IPS-NIHi7 (cell line): ENCODE measurements at regions not wholly inside any gene's neighbourhood (a gene's known extent, or its start where the extent isn't known, plus 50 kb on each side); places are given as distances from the start of the nearest gene placed in this dataset.
"Not testable (repeated sequence)": the region's sequence is repeated elsewhere in the genome, so short reads cannot be mapped to it uniquely, and the experiment has no call there.

Source experiments
- DNase-seq: peaks from one replicate; pipeline ENCODE4 v3.0.0; 2012; ENCODE audit warnings: mixed read lengths; ENCODE audit errors: extremely low spot score

GRCh38 chr4:66182636-66183035 is 512.3 kb upstream of the EPHA5 start:
- no peak for DNase-seq

GRCh38 chr4:66178906-66179305 is 508.6 kb upstream of the EPHA5 start:
- DNase-seq, result peak; percentile 12

GRCh38 chr4:66169341-66169740 is 499.1 kb upstream of the EPHA5 start:
- peak; percentile 34 for DNase-seq

GRCh38 chr4:66164869-66165268 is 494.6 kb upstream of the EPHA5 start:
- no peak for DNase-seq

GRCh38 chr4:66160606-66161005 is 490.3 kb upstream of the EPHA5 start:
- no peak for DNase-seq

GRCh38 chr4:66157594-66157993 is 487.3 kb upstream of the EPHA5 start:
- DNase-seq, result no peak

- DNase-seq, result no peak
Measured at GRCh38 chr4:66130042-66130441, 459.8 kb upstream of the EPHA5 start.

GRCh38 chr4:66123831-66124413 is 453.6 kb upstream of the EPHA5 start:
- DNase-seq, result no peak

GRCh38 chr4:66123190-66123589 is 452.9 kb upstream of the EPHA5 start:
- DNase-seq, result no peak

- DNase-seq, result not testable (repeated sequence)
Measured at GRCh38 chr4:66115231-66115630, 444.9 kb upstream of the EPHA5 start.

GRCh38 chr4:66108898-66109297 is 438.6 kb upstream of the EPHA5 start:
- no peak for DNase-seq

- DNase-seq, result no peak
Measured at GRCh38 chr4:66097218-66097617, 426.9 kb upstream of the EPHA5 start.

- DNase-seq, result no peak
Measured at GRCh38 chr4:66095065-66095464, 424.8 kb upstream of the EPHA5 start.

GRCh38 chr4:66094070-66094469 is 423.8 kb upstream of the EPHA5 start:
- no peak for DNase-seq

GRCh38 chr4:66091786-66092185 is 421.5 kb upstream of the EPHA5 start:
- DNase-seq, result no peak

- no peak for DNase-seq
Measured at GRCh38 chr4:66073961-66074360, 403.7 kb upstream of the EPHA5 start.

GRCh38 chr4:66071911-66072310 is 401.6 kb upstream of the EPHA5 start:
- DNase-seq, result no peak

- DNase-seq, result no peak
Measured at GRCh38 chr4:66062921-66063320, 392.6 kb upstream of the EPHA5 start.

GRCh38 chr4:66062044-66062443 is 391.8 kb upstream of the EPHA5 start:
- DNase-seq, result no peak

- DNase-seq, result no peak
Measured at GRCh38 chr4:66059556-66059955, 389.3 kb upstream of the EPHA5 start.

- DNase-seq, result no peak
Measured at GRCh38 chr4:66059136-66059535, 388.8 kb upstream of the EPHA5 start.

GRCh38 chr4:66055999-66056398 is 385.7 kb upstream of the EPHA5 start:
- no peak for DNase-seq

GRCh38 chr4:66052426-66052825 is 382.1 kb upstream of the EPHA5 start:
- DNase-seq, result no peak

- no peak for DNase-seq
Measured at GRCh38 chr4:66048861-66049260, 378.6 kb upstream of the EPHA5 start.
